SK-N-MC (cell line): ENCODE measurements at regions not wholly inside any gene's neighbourhood (a gene's known extent, or its start where the extent isn't known, plus 50 kb on each side); places are given as distances from the start of the nearest gene placed in this dataset.

ENCODE experiments used
- DNase-seq: peaks from one replicate; pipeline ENCODE4 v3.0.0-alpha.2; 2011; ENCODE audit warnings: low read depth, low spot score
- H3K27ac ChIP-seq: fragments of 200-600 bp; sonication (generic); 2 replicates; pipeline ENCODE4 v1.5.1; 2016; ENCODE audit warnings: mixed run types
- H3K36me3 ChIP-seq: fragments of 200-600 bp; sonication (generic); 2 replicates; pipeline ENCODE4 v1.6.1; 2017; ENCODE audit warnings: antibody characterized with exemption, low read length, mixed read lengths; ENCODE audit not compliant: insufficient read depth
- H3K4me3 ChIP-seq: fragments of 200-600 bp; sonication (generic); 2 replicates; pipeline ENCODE4 v1.5.1; 2016
- H3K9ac ChIP-seq: fragments of 200-600 bp; sonication (generic); 2 replicates; pipeline ENCODE4 v1.8.0; 2017; ENCODE audit warnings: mixed run types, mixed read lengths; ENCODE audit not compliant: insufficient read length
- H3K9me3 ChIP-seq: fragments of 200-600 bp; sonication (generic); 2 replicates; pipeline ENCODE4 v1.6.1; 2017; ENCODE audit warnings: low read depth, mild to moderate bottlenecking, antibody characterized with exemption, low read length, moderate library complexity, mixed read lengths
- EZH2 ChIP-seq: fragments of 200-600 bp; sonication (generic); IDR thresholded peaks from one replicate; pipeline ENCODE4 v1.6.1; 2017; ENCODE audit warnings: antibody characterized with exemption
- FOXP2 ChIP-seq: optimal IDR thresholded peaks from 2 replicates; pipeline ENCODE3; 2011; ENCODE audit warnings: mild to moderate bottlenecking, moderate library complexity; ENCODE audit not compliant: insufficient read depth; ENCODE audit errors: extremely low read length, control extremely low read depth
- POLR2AphosphoS5 ChIP-seq: IDR thresholded peaks from 2 replicates; pipeline ENCODE4 v1.6.1; 2012; ENCODE audit warnings: mild to moderate bottlenecking, low read depth, low read length, borderline replicate concordance

GRCh38 chr6:68010936-68011335 is 624.1 kb upstream of the ADGRB3 start:
- H3K27ac ChIP-seq, result no peak overlapping the region
- H3K36me3 ChIP-seq, result no peaks in the 10 kb centered on the region
- H3K9me3 ChIP-seq, result no peaks in the 10 kb centered on the region
- no peak overlapping the region for H3K9ac ChIP-seq
- no peak overlapping the region for H3K4me3 ChIP-seq
- no peak for DNase-seq
- TF ChIP-seq EZH2 (no peak), FOXP2 (no peak), POLR2AphosphoS5 (no peak)

- no peaks in the 10 kb centered on the region for H3K9me3 ChIP-seq
- TF ChIP-seq EZH2, result no peak
- TF ChIP-seq POLR2AphosphoS5, result no peak
- no peak for TF ChIP-seq FOXP2
- H3K36me3 ChIP-seq, result no peaks in the 10 kb centered on the region
- H3K4me3 ChIP-seq, result no peak overlapping the region
- no peak overlapping the region for H3K9ac ChIP-seq
- DNase-seq, result no peak
- no peak overlapping the region for H3K27ac ChIP-seq
Measured at GRCh38 chr6:68008445-68008844, 626.6 kb upstream of the ADGRB3 start.

- Histone ChIP-seq H3K9ac (no peak overlapping the region), H3K36me3 (no peaks in the 10 kb centered on the region), H3K27ac (no peak overlapping the region), H3K9me3 (no peaks in the 10 kb centered on the region), H3K4me3 (no peak overlapping the region)
- DNase-seq, result no peak
- no peak for TF ChIP-seq EZH2
- TF ChIP-seq POLR2AphosphoS5, result no peak
- no peak for TF ChIP-seq FOXP2
Measured at GRCh38 chr6:68007717-68008116, 627.4 kb upstream of the ADGRB3 start.

GRCh38 chr6:67986694-67987232 is 648.3 kb upstream of the ADGRB3 start:
- H3K9me3 ChIP-seq, result no peaks in the 10 kb centered on the region
- DNase-seq, result no peak

DNA sequence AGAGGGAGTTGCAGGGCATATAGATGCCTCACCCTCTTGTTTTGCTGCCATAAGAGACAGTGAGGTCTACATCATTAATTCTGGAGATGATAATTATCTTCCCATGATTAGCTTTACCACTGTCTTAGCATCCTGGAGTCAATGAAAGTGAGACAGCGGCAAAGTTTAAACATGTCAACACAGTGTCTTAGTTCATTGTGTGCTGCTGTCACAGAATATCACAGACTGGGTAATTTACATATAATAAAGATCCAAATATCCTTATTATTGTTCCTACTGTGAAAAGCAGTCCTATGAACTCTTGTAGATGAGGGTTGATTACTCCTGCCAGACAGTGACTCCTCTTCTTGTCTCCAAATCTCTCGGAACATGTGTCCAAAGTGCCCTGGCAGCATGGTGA is 658.6 kb upstream of the ADGRB3 start:
- TF ChIP-seq EZH2 (no peak), POLR2AphosphoS5 (no peak), FOXP2 (no peak)
- H3K9ac ChIP-seq, result no peak overlapping the region
- DNase-seq, result no peak

More at GRCh38 chr6:67986694-67987232, 648.3 kb upstream of the ADGRB3 start:
- Histone ChIP-seq H3K36me3 (no peaks in the 10 kb centered on the region), H3K27ac (no peak overlapping the region), H3K4me3 (no peak overlapping the region), H3K9ac (no peak overlapping the region)
- no peak for TF ChIP-seq FOXP2
- no peak for TF ChIP-seq POLR2AphosphoS5
- no peak for TF ChIP-seq EZH2

DNA sequence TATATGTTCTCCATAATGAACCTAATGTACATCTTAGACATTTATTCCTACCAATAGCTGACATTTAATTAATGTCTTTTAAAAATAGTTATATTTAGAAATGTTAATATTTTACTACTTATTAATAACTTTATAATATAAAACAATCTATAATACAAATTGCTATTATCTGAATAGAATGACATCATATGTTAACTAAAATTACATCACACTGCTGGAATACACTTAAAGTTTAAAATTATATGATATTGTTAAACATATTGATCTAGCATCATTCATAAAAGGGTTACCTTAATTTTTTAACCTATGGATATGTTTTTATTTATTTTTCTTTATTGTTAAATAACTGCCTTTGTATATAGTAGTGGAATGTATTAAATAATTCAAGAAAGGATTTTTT is 660.2 kb upstream of the ADGRB3 start:
- H3K4me3 ChIP-seq, result no peak overlapping the region
- no peaks in the 10 kb centered on the region for H3K36me3 ChIP-seq
- no peaks in the 10 kb centered on the region for H3K9me3 ChIP-seq
- no peak for TF ChIP-seq POLR2AphosphoS5
- no peak for TF ChIP-seq FOXP2
- no peak for TF ChIP-seq EZH2
- H3K9ac ChIP-seq, result no peak overlapping the region
- no peak for DNase-seq
- H3K27ac ChIP-seq, result no peak overlapping the region

More for the DNA sequence above, 658.6 kb upstream of the ADGRB3 start:
- no peak overlapping the region for H3K27ac ChIP-seq
- no peak overlapping the region for H3K4me3 ChIP-seq
- H3K9me3 ChIP-seq, result no peaks in the 10 kb centered on the region
- no peaks in the 10 kb centered on the region for H3K36me3 ChIP-seq

DNA sequence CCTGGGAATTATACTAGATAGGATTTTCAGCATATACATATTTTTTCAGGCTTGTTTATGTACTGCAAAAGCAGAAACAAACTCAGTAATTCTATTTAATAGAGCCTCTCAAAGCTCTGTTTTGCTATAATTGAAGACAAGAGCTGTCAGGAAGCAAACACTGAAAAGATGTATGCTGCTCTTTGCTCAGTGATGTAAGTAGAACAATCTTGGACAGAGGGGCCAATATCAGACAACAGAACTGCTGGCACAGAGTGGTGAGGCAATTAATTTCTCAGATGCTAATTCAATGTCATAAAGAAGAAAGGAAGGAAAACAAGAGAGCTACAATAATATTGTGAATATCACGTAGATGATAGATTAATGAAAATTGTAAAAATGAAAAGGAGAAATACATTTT is 663.3 kb upstream of the ADGRB3 start:
- no peaks in the 10 kb centered on the region for H3K9me3 ChIP-seq

DNA sequence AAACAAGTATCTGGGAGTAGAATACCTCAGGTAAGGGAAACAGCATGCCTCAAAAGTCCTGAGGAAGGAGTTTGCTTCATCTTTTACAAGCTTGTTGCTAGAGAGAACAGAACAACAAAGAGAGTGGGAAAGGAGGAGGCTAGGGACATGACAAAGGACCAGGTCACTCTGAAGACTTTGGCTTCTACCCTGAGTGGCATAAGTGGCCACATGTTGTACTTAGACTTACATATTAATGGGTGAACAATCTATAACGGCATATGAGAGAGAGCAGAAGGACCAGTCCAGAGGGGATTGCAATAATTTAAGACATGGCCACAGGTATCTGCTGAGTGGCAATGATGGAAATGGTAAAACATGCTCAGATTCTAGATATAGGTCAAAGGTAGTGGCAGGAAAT is 668.3 kb upstream of the ADGRB3 start:
- TF ChIP-seq FOXP2, result no peak
- TF ChIP-seq EZH2, result no peak
- no peak for TF ChIP-seq POLR2AphosphoS5
- Histone ChIP-seq H3K9ac (no peak overlapping the region), H3K27ac (no peak overlapping the region), H3K9me3 (no peaks in the 10 kb centered on the region), H3K36me3 (no peaks in the 10 kb centered on the region), H3K4me3 (no peak overlapping the region)
- DNase-seq, result no peak

More for the DNA sequence above, 663.3 kb upstream of the ADGRB3 start:
- H3K27ac ChIP-seq, result no peak overlapping the region
- H3K9ac ChIP-seq, result no peak overlapping the region
- H3K36me3 ChIP-seq, result no peaks in the 10 kb centered on the region
- no peak overlapping the region for H3K4me3 ChIP-seq
- TF ChIP-seq EZH2, result no peak
- TF ChIP-seq FOXP2, result no peak
- TF ChIP-seq POLR2AphosphoS5, result no peak
- DNase-seq, result no peak

DNA sequence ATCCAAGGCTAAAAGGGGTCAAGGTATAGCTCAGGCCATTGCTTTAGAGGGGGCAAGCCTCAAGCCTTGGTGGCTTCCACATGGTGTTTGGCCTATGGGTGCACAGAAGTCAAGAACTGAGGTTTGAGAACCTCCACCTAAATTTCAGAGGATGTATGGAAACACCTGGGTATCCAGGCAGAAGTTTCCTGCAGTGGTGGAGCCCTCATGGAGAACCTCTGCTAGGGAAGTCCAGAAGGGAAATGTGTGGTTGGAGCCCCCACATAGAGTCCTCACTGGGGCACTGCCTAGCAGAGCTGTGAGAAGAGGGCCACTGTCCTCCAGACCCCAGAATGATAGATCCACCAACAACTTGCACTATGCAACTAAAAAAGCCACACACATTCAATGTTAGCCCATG is 678.7 kb upstream of the ADGRB3 start:
- DNase-seq, result no peak
- no peaks in the 10 kb centered on the region for H3K36me3 ChIP-seq
- no peak overlapping the region for H3K9ac ChIP-seq
- H3K27ac ChIP-seq, result no peak overlapping the region
- H3K9me3 ChIP-seq, result no peaks in the 10 kb centered on the region
- H3K4me3 ChIP-seq, result no peak overlapping the region
- TF ChIP-seq EZH2 (no peak), POLR2AphosphoS5 (no peak), FOXP2 (no peak)

DNA sequence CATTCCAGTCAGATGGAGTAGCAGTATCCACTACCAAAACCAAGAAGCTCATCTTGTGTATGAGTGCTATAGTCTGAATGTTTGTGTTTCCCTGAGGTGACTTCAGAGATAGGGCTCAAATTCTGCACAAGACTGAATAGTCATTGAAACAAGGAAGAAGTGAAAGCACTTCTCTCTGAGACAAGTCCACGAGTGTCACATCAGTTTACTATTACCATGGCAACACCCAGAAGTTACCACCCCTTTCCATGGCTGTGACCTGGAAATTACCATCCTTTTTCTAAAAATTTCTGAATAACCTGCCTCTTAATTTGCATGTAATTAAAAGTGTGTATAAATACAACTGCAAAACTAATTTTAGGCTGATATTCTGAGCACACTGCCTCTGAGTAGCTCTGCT is 682.1 kb upstream of the ADGRB3 start:
- no peak overlapping the region for H3K27ac ChIP-seq
- no peak overlapping the region for H3K4me3 ChIP-seq
- no peak overlapping the region for H3K9ac ChIP-seq
- H3K9me3 ChIP-seq, result no peaks in the 10 kb centered on the region
- H3K36me3 ChIP-seq, result no peaks in the 10 kb centered on the region
- DNase-seq, result no peak
- no peak for TF ChIP-seq EZH2
- no peak for TF ChIP-seq FOXP2
- no peak for TF ChIP-seq POLR2AphosphoS5
